HEK293T (cell line): ENCODE measurements at regions not wholly inside any gene's neighbourhood (a gene's known extent, or its start where the extent isn't known, plus 50 kb on each side); places are given as distances from the start of the nearest gene placed in this dataset.

Source experiments
- BHLHE40 ChIP-seq: fragments of 450-650 bp; IDR thresholded peaks from 2 replicates; pipeline ENCODE4 v1.6.1; 2016; ENCODE audit warnings: mild to moderate bottlenecking, moderate library complexity, borderline replicate concordance
- CTBP1 ChIP-seq: fragments of 450-650 bp; IDR thresholded peaks from 2 replicates; pipeline ENCODE4 v1.6.1; 2016; ENCODE audit warnings: borderline replicate concordance
- FOXM1 ChIP-seq: fragments of 450-650 bp; IDR thresholded peaks from 2 replicates; pipeline ENCODE4 v1.6.1; 2017; ENCODE audit warnings: mild to moderate bottlenecking, borderline replicate concordance
- HDGF ChIP-seq: fragments of 450-650 bp; IDR thresholded peaks from 2 replicates; pipeline ENCODE4 v1.6.1; 2017; ENCODE audit warnings: antibody characterized with exemption, borderline replicate concordance
- LEF1 ChIP-seq: fragments of 450-650 bp; IDR thresholded peaks from 2 replicates; pipeline ENCODE4 v1.6.1; 2017; ENCODE audit warnings: mild to moderate bottlenecking, borderline replicate concordance
- SP1 ChIP-seq: fragments of 450-650 bp; IDR thresholded peaks from 2 replicates; pipeline ENCODE4 v1.6.1; 2017
- SUZ12 ChIP-seq: fragments of 450-650 bp; IDR thresholded peaks from 2 replicates; pipeline ENCODE4 v1.6.1; 2016; ENCODE audit warnings: mild to moderate bottlenecking
- ZNF384 ChIP-seq: fragments of 450-650 bp; IDR thresholded peaks from 2 replicates; pipeline ENCODE4 v1.6.1; 2016

GRCh38 chr5:29085142-29085541, 2046.8 kb upstream of the CDH9 start:
- TF ChIP-seq FOXM1 (no peak), SP1 (no peak), SUZ12 (no peak), BHLHE40 (no peak), LEF1 (no peak), HDGF (no peak), CTBP1 (no peak), ZNF384 (no peak)
